ENCODE measurements at regions not wholly inside any gene's neighbourhood (a gene's known extent, or its start where the extent isn't known, plus 50 kb on each side); places are given as distances from the start of the nearest gene placed in this dataset.

DNA sequence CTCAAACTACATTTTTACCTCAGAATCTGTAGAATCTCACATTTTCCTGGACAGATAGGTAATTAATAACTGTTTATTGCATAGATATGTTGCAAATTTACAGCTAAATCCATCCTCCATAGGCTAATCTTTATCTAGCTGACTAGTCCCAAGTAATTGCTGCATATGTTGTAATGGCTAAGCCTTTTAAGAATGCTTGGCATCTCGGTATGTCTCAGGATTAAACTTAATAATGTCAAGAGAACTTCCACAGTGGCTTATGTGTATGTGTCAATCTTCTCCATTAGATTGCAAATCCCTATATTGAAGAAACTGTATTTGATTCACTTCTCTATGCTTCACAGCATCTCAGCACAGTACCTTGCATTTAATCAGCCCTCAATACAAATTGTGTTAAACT lies 131.9 kb downstream of the PRDM9 start:
- TF ChIP-seq, protein P1, sequence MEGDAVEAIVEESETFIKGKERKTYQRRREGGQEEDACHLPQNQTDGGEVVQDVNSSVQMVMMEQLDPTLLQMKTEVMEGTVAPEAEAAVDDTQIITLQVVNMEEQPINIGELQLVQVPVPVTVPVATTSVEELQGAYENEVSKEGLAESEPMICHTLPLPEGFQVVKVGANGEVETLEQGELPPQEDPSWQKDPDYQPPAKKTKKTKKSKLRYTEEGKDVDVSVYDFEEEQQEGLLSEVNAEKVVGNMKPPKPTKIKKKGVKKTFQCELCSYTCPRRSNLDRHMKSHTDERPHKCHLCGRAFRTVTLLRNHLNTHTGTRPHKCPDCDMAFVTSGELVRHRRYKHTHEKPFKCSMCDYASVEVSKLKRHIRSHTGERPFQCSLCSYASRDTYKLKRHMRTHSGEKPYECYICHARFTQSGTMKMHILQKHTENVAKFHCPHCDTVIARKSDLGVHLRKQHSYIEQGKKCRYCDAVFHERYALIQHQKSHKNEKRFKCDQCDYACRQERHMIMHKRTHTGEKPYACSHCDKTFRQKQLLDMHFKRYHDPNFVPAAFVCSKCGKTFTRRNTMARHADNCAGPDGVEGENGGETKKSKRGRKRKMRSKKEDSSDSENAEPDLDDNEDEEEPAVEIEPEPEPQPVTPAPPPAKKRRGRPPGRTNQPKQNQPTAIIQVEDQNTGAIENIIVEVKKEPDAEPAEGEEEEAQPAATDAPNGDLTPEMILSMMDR (IDR thresholded peaks at IDR 0.05; ENCODE audit: low read length) = no peak
- no peak for TF ChIP-seq EZH2 (optimal IDR thresholded peaks at IDR 0.05; ENCODE audit: low read depth, low read length)
- TF ChIP-seq EZH2phosphoT487 (IDR thresholded peaks at IDR 0.05; ENCODE audit: low read length) = no peak

Data from MM.1S (cell line).